ENCODE measurements at regions not wholly inside any gene's neighbourhood (a gene's known extent, or its start where the extent isn't known, plus 50 kb on each side); places are given as distances from the start of the nearest gene placed in this dataset.

DNA sequence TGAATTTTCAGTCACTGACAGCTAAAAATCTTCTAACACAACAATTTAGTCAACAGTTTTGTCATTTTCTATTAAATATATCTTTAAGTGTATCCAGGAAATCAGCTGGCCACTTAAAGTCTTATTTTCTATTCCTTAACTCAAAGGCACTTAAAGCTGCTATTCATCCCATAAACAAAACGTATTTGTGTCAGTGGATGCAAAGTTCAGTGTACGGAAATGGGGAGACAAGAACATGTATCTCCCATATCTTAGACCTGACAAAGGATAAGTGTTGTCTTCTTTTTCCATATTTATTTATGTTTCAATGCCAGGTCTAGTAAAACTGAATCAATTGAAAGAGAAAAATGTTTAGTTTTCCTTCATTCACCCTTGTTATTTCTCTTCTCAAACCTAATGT, 409.8 kb upstream of the KLHL1 start:
- TF ChIP-seq GLIS3 (CRISPR knock-in tag; IDR thresholded peaks at IDR 0.05) (no peak), RARB (CRISPR knock-in tag; IDR thresholded peaks at IDR 0.05) (no peak), ZNF70 (CRISPR knock-in tag; IDR thresholded peaks at IDR 0.05) (no peak)

Data from SK-N-SH treated with all-trans-retinoic acid at 6 μM for 48 hours (cell line).